SH-SY5Y (cell line): ENCODE measurements at regions not wholly inside any gene's neighbourhood (a gene's known extent, or its start where the extent isn't known, plus 50 kb on each side); places are given as distances from the start of the nearest gene placed in this dataset.

Experiments used
- GATA2 ChIP-seq: IDR thresholded peaks from 2 replicates; pipeline ENCODE4 v1.6.1; 2011; ENCODE audit warnings: mild to moderate bottlenecking, low read depth, low read length
- GATA3 ChIP-seq: IDR thresholded peaks from 2 replicates; pipeline ENCODE4 v1.6.1; 2011; ENCODE audit warnings: low read depth, mild to moderate bottlenecking, low read length, moderate library complexity

- no peak for TF ChIP-seq GATA2
- no peak for TF ChIP-seq GATA3
Measured at GRCh38 chr6:137625100-137625661, 131.0 kb upstream of the OLIG3 start.
